ENCODE measurements at regions not wholly inside any gene's neighbourhood (a gene's known extent, or its start where the extent isn't known, plus 50 kb on each side); places are given as distances from the start of the nearest gene placed in this dataset.
A peak's percentile ranks its signal among the peaks of the same experiment; 100 is the strongest.

DNA sequence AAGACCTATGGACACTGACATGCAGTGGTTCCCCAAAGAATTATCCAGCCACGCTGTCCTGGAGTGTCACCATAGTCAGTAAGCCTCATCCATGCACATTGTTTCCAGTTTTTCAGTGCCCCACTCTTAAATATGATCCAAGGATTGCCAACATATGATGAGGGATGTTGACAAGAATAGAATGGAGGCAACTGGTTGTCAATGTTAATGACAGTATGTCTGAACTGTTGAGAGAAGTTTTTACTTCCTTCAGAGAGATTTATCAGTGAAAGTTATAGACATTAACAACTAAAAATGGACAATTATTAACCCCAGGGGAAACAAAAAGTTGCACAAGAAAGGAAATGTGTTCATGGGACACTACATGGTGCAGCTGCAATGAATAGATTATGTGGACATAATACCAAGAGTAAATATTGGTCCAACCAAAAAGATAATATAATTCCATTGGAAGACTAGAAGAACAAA is 69.9 kb downstream of the CYP26B1 start (continued):
- TF ChIP-seq, protein P1, sequence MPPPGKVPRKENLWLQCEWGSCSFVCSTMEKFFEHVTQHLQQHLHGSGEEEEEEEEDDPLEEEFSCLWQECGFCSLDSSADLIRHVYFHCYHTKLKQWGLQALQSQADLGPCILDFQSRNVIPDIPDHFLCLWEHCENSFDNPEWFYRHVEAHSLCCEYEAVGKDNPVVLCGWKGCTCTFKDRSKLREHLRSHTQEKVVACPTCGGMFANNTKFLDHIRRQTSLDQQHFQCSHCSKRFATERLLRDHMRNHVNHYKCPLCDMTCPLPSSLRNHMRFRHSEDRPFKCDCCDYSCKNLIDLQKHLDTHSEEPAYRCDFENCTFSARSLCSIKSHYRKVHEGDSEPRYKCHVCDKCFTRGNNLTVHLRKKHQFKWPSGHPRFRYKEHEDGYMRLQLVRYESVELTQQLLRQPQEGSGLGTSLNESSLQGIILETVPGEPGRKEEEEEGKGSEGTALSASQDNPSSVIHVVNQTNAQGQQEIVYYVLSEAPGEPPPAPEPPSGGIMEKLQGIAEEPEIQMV (CRISPR knock-in tag; IDR thresholded peaks at IDR 0.05; ENCODE audit: low read depth), result no peak
- TF ChIP-seq TARDBP (CRISPR knock-in tag; IDR thresholded peaks at IDR 0.05), result peak; percentile 69; the same call in 1 of the 2 replicates
- peak; percentile 33; the same call in 1 of the 2 replicates for TF ChIP-seq ZBTB3 (CRISPR knock-in tag; IDR thresholded peaks at IDR 0.05; ENCODE audit: borderline replicate concordance, low read depth)
- no peak; the same call in 1 of the 2 replicates for TF ChIP-seq ZFP36L1 (CRISPR knock-in tag; IDR thresholded peaks at IDR 0.05)
- no peak for TF ChIP-seq BHLHE40 (IDR thresholded peaks at IDR 0.05; ENCODE audit: low read length)
- TF ChIP-seq, protein P2, sequence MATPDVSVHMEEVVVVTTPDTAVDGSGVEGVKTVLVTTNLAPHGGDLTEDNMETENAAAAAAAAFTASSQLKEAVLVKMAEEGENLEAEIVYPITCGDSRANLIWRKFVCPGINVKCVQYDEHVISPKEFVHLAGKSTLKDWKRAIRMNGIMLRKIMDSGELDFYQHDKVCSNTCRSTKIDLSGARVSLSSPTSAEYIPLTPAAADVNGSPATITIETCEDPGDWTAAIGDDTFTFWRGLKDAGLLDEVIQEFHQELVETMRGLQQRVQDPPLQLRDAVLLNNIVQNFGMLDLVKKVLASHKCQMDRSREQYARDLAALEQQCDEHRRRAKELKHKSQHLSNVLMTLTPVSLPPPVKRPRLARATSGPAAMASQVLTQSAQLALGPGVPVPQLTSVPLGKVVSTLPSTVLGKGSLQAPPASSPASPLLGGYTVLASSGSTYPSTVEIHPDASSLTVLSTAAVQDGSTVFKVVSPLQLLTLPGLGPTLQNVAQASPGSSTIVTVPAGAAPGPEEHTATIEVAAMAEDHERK (CRISPR knock-in tag; IDR thresholded peaks at IDR 0.05; ENCODE audit: low read depth), result peak; percentile 52
- TF ChIP-seq, protein P3, sequence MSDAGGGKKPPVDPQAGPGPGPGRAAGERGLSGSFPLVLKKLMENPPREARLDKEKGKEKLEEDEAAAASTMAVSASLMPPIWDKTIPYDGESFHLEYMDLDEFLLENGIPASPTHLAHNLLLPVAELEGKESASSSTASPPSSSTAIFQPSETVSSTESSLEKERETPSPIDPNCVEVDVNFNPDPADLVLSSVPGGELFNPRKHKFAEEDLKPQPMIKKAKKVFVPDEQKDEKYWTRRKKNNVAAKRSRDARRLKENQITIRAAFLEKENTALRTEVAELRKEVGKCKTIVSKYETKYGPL (CRISPR knock-in tag; IDR thresholded peaks at IDR 0.05), result peak; percentile 74; the same call in 1 of the 2 replicates
- TF ChIP-seq KDM4B (CRISPR knock-in tag; IDR thresholded peaks at IDR 0.05), result peak; percentile 61; the same call in 1 of the 2 replicates
- TF ChIP-seq MEF2D (CRISPR knock-in tag; IDR thresholded peaks at IDR 0.05), result peak; percentile 84; the same call in 1 of the 2 replicates
- TF ChIP-seq HOXD1 (CRISPR knock-in tag; IDR thresholded peaks at IDR 0.05), result peak; percentile 93; the same call in 1 of the 2 replicates
- TF ChIP-seq SIX4 (CRISPR knock-in tag; IDR thresholded peaks at IDR 0.05), result peak; percentile 84; the same call in 1 of the 2 replicates
- TF ChIP-seq SKI (IDR thresholded peaks at IDR 0.05; ENCODE audit: partially characterized antibody), result peak; percentile 72
- peak; percentile 81; the same call in 1 of the 2 replicates for TF ChIP-seq EHMT2 (IDR thresholded peaks at IDR 0.05; ENCODE audit: borderline replicate concordance, low read depth, low read length)
- no peak for TF ChIP-seq KMT2B (CRISPR knock-in tag; IDR thresholded peaks at IDR 0.05)
- 0 out of 2 replicates have a peak, but pooled peaks have one; percentile 39 for TF ChIP-seq NCOA1 (CRISPR knock-in tag; IDR thresholded peaks at IDR 0.05)
- peak; percentile 81 for TF ChIP-seq ZNF644 (CRISPR knock-in tag; IDR thresholded peaks at IDR 0.05; ENCODE audit: low read depth)
- TF ChIP-seq ZNF556 (CRISPR knock-in tag; IDR thresholded peaks at IDR 0.05; ENCODE audit: borderline replicate concordance), result peak; percentile 65; the same call in 1 of the 2 replicates
- no peak for TF ChIP-seq NCOA5 (CRISPR knock-in tag; IDR thresholded peaks at IDR 0.05)
- TF ChIP-seq, protein P4, sequence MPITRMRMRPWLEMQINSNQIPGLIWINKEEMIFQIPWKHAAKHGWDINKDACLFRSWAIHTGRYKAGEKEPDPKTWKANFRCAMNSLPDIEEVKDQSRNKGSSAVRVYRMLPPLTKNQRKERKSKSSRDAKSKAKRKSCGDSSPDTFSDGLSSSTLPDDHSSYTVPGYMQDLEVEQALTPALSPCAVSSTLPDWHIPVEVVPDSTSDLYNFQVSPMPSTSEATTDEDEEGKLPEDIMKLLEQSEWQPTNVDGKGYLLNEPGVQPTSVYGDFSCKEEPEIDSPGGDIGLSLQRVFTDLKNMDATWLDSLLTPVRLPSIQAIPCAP (CRISPR knock-in tag; IDR thresholded peaks at IDR 0.05; ENCODE audit: low read depth), result no peak
- TF ChIP-seq ZNF605 (CRISPR knock-in tag; IDR thresholded peaks at IDR 0.05), result no peak
- TF ChIP-seq HNF4A (CRISPR knock-in tag; IDR thresholded peaks at IDR 0.05), result peak; percentile 75
- peak; percentile 82; the same call in 1 of the 2 replicates for TF ChIP-seq SP5 (CRISPR knock-in tag; IDR thresholded peaks at IDR 0.05; ENCODE audit: borderline replicate concordance, low read depth)
- TF ChIP-seq MBD4 (IDR thresholded peaks at IDR 0.05; ENCODE audit: borderline replicate concordance, low read length), result peak; percentile 95; the same call in 1 of the 2 replicates
- TF ChIP-seq, protein P5, sequence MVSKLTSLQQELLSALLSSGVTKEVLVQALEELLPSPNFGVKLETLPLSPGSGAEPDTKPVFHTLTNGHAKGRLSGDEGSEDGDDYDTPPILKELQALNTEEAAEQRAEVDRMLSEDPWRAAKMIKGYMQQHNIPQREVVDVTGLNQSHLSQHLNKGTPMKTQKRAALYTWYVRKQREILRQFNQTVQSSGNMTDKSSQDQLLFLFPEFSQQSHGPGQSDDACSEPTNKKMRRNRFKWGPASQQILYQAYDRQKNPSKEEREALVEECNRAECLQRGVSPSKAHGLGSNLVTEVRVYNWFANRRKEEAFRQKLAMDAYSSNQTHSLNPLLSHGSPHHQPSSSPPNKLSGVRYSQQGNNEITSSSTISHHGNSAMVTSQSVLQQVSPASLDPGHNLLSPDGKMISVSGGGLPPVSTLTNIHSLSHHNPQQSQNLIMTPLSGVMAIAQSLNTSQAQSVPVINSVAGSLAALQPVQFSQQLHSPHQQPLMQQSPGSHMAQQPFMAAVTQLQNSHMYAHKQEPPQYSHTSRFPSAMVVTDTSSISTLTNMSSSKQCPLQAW (CRISPR knock-in tag; IDR thresholded peaks at IDR 0.05), result peak; percentile 91
- TF ChIP-seq ETV5 (CRISPR knock-in tag; IDR thresholded peaks at IDR 0.05; ENCODE audit: borderline replicate concordance), result peak; percentile 97
- TF ChIP-seq GATA4 (IDR thresholded peaks at IDR 0.05; ENCODE audit: borderline replicate concordance, low read depth), result peak; percentile 94; the same call in 1 of the 2 replicates

Data from HepG2 (cell line).